ENCODE measurements at regions not wholly inside any gene's neighbourhood (a gene's known extent, or its start where the extent isn't known, plus 50 kb on each side); places are given as distances from the start of the nearest gene placed in this dataset.

DNA sequence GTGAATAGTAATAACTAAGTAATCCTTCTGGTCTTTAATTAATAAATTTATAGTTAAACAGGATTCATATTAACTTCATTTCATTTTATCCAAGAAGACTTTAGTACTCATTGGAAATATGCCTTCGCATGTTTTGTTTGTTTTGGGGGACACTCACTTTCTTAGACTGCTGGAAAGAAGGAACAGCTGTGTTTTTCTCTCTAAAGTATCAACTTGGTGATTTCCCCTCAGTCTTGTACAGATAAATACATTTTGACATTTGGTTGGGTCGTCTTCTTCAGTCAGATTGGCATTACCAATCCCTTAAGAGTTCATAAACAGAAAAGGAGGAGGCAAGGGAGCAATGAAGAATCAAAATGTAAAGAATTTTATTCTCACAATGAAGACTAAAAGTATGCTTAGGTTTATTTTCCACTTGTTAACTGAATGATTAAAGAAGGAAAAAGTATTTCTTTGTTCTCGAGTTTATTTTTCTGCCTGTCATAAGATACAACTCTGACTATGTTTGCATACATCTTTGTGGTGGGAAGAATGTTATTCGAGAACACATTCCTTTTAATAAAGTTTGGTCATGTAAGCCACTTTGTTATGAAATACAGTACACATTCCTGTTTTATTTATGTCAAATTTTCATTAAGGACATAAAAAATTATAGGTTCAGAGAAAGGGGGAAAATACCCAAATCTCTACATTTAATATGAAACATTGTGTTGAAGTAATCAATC is 140.2 kb downstream of the GMNC start:
- TF ChIP-seq POLR2AphosphoS5 (IDR thresholded peaks at IDR 0.05; ENCODE audit: insufficient read depth in 1 of 2, low read depth in 1 of 2) (no peak), POLR2A (IDR thresholded peaks at IDR 0.05) (no peak)
